ENCODE measurements at regions not wholly inside any gene's neighbourhood (a gene's known extent, or its start where the extent isn't known, plus 50 kb on each side); places are given as distances from the start of the nearest gene placed in this dataset.

DNA sequence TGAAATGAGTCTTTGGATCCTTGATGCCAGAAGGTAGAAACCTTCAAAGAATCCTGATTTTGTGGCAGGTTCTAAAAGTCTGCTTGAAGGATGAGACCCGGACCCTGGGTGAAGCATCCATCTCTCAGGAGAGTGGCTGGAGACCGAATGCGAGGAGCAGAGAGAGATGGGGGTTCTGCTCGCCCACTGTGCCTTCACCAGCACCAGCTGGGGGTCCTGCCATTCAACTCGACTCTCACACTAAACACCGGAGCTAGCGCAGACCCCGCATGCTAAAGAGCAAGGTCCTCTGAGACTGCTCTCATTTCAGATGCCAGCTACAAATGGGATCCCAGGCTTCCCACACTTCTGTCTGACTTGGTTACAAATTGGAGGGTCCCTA, 218.4 kb downstream of the GLRX3 start:
- TF ChIP-seq, protein P1, sequence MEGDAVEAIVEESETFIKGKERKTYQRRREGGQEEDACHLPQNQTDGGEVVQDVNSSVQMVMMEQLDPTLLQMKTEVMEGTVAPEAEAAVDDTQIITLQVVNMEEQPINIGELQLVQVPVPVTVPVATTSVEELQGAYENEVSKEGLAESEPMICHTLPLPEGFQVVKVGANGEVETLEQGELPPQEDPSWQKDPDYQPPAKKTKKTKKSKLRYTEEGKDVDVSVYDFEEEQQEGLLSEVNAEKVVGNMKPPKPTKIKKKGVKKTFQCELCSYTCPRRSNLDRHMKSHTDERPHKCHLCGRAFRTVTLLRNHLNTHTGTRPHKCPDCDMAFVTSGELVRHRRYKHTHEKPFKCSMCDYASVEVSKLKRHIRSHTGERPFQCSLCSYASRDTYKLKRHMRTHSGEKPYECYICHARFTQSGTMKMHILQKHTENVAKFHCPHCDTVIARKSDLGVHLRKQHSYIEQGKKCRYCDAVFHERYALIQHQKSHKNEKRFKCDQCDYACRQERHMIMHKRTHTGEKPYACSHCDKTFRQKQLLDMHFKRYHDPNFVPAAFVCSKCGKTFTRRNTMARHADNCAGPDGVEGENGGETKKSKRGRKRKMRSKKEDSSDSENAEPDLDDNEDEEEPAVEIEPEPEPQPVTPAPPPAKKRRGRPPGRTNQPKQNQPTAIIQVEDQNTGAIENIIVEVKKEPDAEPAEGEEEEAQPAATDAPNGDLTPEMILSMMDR (conservative IDR thresholded peaks at IDR 0.05; ENCODE audit: low read depth, low read length), result no peak
- TF ChIP-seq EZH2 (IDR thresholded peaks at IDR 0.05; ENCODE audit: borderline replicate concordance, low read depth, low read length, poor library complexity, severe bottlenecking), result no peak

Measured in A673 (cell line).